SK-N-SH (cell line): ENCODE measurements at regions not wholly inside any gene's neighbourhood (a gene's known extent, or its start where the extent isn't known, plus 50 kb on each side); places are given as distances from the start of the nearest gene placed in this dataset.

Experiments
- CTCF ChIA-PET: fragments of 300-600, 350-600 bp; formaldehyde crosslinking; extraction: SDS; loops from one replicate; lab custom pipeline; 2021; lab: Yijun Ruan, JAX
- POLR2A ChIA-PET: fragments of 350-600 bp; sonication (Branson Sonifier 250); formaldehyde crosslinking; extraction: SDS; loops from one replicate; lab custom pipeline; 2020; ENCODE audit warnings: antibody characterized with exemption, inconsistent platforms; lab: Yijun Ruan, JAX
- DNase-seq: peaks from one replicate; pipeline ENCODE4 v3.0.0; 2012
- H2AFZ ChIP-seq: fragments of 200-600 bp; sonication (generic); 2 replicates; pipeline ENCODE4 v1.8.1; 2016; ENCODE audit warnings: antibody characterized with exemption, mild to moderate bottlenecking, low read depth
- H3F3A ChIP-seq: fragments of 200-600 bp; sonication (generic); replicated peaks from 2 replicates; pipeline ENCODE3; 2016; ENCODE audit warnings: antibody characterized with exemption, mild to moderate bottlenecking; ENCODE audit not compliant: insufficient read depth
- H3K27ac ChIP-seq, 2 experiments: fragments of 200-500 bp in 1 of 2; fragments of 200-600 bp in 1 of 2; sonication (Bioruptor generic) in 1 of 2; sonication (generic), shearing (Covaris generic) in 1 of 2; 2 replicates each; pipeline versions ENCODE4 v1.5.1 to v1.6.1; 2014 to 2016; ENCODE audit warnings: low read depth in 2 of 2, inconsistent platforms in 1 of 2, low read length in 1 of 2, mild to moderate bottlenecking in 1 of 2, mixed read lengths in 1 of 2
- H3K27me3 ChIP-seq: fragments of 200-600 bp; sonication (generic), shearing (Covaris generic); 2 replicates; pipeline ENCODE4 v1.6.1; 2016; ENCODE audit warnings: mixed run types; ENCODE audit not compliant: insufficient read depth
- H3K36me3 ChIP-seq, 2 experiments: fragments of 200-500 bp in 1 of 2; fragments of 200-600 bp in 1 of 2; sonication (Bioruptor generic) in 1 of 2; sonication (generic) in 1 of 2; replicated peaks in 1 of 2; 2 replicates each; pipeline versions ENCODE3 to v1.5.1; 2014 to 2016; ENCODE audit warnings: low read length in 1 of 2, mild to moderate bottlenecking in 1 of 2; ENCODE audit not compliant: insufficient read depth in 2 of 2, control insufficient read depth in 1 of 2
- H3K4me1 ChIP-seq, 2 experiments: fragments of 200-500 bp in 1 of 2; fragments of 200-600 bp in 1 of 2; sonication (Bioruptor generic) in 1 of 2; sonication (generic), shearing (Covaris generic) in 1 of 2; 2 replicates each; pipeline versions ENCODE4 v1.5.1 to v1.6.1; 2014 to 2016; ENCODE audit warnings: low read depth in 1 of 2, low read length in 1 of 2, mixed run types in 1 of 2; ENCODE audit not compliant: insufficient read depth in 2 of 2, control insufficient read depth in 1 of 2
- H3K4me2 ChIP-seq: fragments of 200-600 bp; sonication (generic), shearing (Covaris generic); 2 replicates; pipeline ENCODE4 v1.6.1; 2017; ENCODE audit warnings: mixed run types
- H3K4me3 ChIP-seq, 2 experiments: fragments of 200-500 bp in 1 of 2; fragments of 200-600 bp in 1 of 2; sonication (Bioruptor generic) in 1 of 2; sonication (generic), shearing (Covaris generic) in 1 of 2; 2 replicates each; pipeline versions ENCODE4 v1.5.1 to v1.8.1; 2014 to 2016; ENCODE audit warnings: low read depth in 2 of 2, inconsistent platforms in 1 of 2, low read length in 1 of 2, mild to moderate bottlenecking in 1 of 2, mixed read lengths in 1 of 2, moderate library complexity in 1 of 2
- H3K79me2 ChIP-seq: fragments of 200-600 bp; sonication (generic); 2 replicates; pipeline ENCODE4 v1.8.1; 2017; ENCODE audit warnings: mild to moderate bottlenecking; ENCODE audit not compliant: insufficient read depth
- H3K9ac ChIP-seq: fragments of 200-600 bp; sonication (generic); 2 replicates; pipeline ENCODE4 v1.6.1; 2017; ENCODE audit warnings: mixed run types
- H3K9me2 ChIP-seq: fragments of 200-600 bp; sonication (generic); 2 replicates; pipeline ENCODE4 v1.6.1; 2017; ENCODE audit warnings: mixed run types
- H3K9me3 ChIP-seq: fragments of 200-600 bp; sonication (generic); 2 replicates; pipeline ENCODE4 v1.6.1; 2017; ENCODE audit warnings: mixed run types, mild to moderate bottlenecking, moderate library complexity
- H4K20me1 ChIP-seq: fragments of 200-600 bp; sonication (generic); 2 replicates; pipeline ENCODE4 v1.6.1; 2017; ENCODE audit warnings: mild to moderate bottlenecking, mixed run types; ENCODE audit not compliant: insufficient read depth
- ELF1 ChIP-seq: IDR thresholded peaks from 2 replicates; pipeline ENCODE4 v1.4.0; 2012
- EP300 ChIP-seq, 2 experiments: IDR thresholded peaks; 2 replicates each; pipeline versions ENCODE4 v1.4.0 to v1.6.1; 2012; ENCODE audit warnings: borderline replicate concordance in 1 of 2, low read depth in 1 of 2, low read length in 1 of 2
- EZH2phosphoT487 ChIP-seq: fragments of 200-600 bp; sonication (generic); IDR thresholded peaks from 2 replicates; pipeline ENCODE4 v1.6.1; 2017; ENCODE audit warnings: low read depth, mixed run types, mild to moderate bottlenecking, antibody characterized with exemption, moderate library complexity, borderline replicate concordance
- FOSL2 ChIP-seq: IDR thresholded peaks from 2 replicates; pipeline ENCODE4 v1.4.0; 2012; ENCODE audit warnings: low read depth, mild to moderate bottlenecking, moderate library complexity, borderline replicate concordance
- FOXJ3 ChIP-seq: sonication (generic); formaldehyde crosslinking; IDR thresholded peaks from 2 replicates; pipeline ENCODE4 v1.5.1; 2020; ENCODE audit warnings: mild to moderate bottlenecking, missing genetic modification reagents
- FOXM1 ChIP-seq: IDR thresholded peaks from 2 replicates; pipeline ENCODE4 v1.4.0; 2012; ENCODE audit warnings: low read depth, mild to moderate bottlenecking
- JUND ChIP-seq: IDR thresholded peaks from 2 replicates; pipeline ENCODE4 v1.4.0; 2012
- NFIC ChIP-seq: IDR thresholded peaks from 2 replicates; pipeline ENCODE4 v1.4.0; 2012; ENCODE audit warnings: borderline replicate concordance
- RXRA ChIP-seq: IDR thresholded peaks from 2 replicates; pipeline ENCODE4 v1.4.0; 2012; ENCODE audit warnings: low read depth, mild to moderate bottlenecking, borderline replicate concordance
- SIN3A ChIP-seq: IDR thresholded peaks from 2 replicates; pipeline ENCODE4 v1.6.1; 2012; ENCODE audit warnings: low read depth, mild to moderate bottlenecking, low read length, moderate library complexity, borderline replicate concordance
- TCF12 ChIP-seq: IDR thresholded peaks from 2 replicates; pipeline ENCODE4 v1.4.0; 2012
- TEAD4 ChIP-seq: IDR thresholded peaks from 2 replicates; pipeline ENCODE4 v1.4.0; 2012; ENCODE audit warnings: mild to moderate bottlenecking, borderline replicate concordance; ENCODE audit not compliant: insufficient read depth
- YY1 ChIP-seq: IDR thresholded peaks from 2 replicates; pipeline ENCODE4 v1.4.0; 2012; ENCODE audit warnings: low read depth, mild to moderate bottlenecking
- WGBS: methylation state at CpG from one replicate; pipeline ENCODE4 v1.1.6; 2017; ENCODE audit warnings: low lambda C conversion rate; 5-methylcytosine and 5-hydroxymethylcytosine counted together
- TF ChIP-seq, protein P1 (sequence below): IDR thresholded peaks from 2 replicates; pipeline ENCODE4 v1.4.0; 2012; ENCODE audit warnings: low read depth
- TF ChIP-seq, protein P2 (sequence below): IDR thresholded peaks from 2 replicates; pipeline ENCODE4 v1.4.0; 2012; ENCODE audit warnings: low read depth, borderline replicate concordance
- TF ChIP-seq, protein P3 (sequence below): IDR thresholded peaks from 2 replicates; pipeline ENCODE4; 2012
- TF ChIP-seq, protein P4 (sequence below): IDR thresholded peaks from 2 replicates; pipeline ENCODE4 v1.4.0; 2012; ENCODE audit warnings: low read depth, borderline replicate concordance

DNA sequence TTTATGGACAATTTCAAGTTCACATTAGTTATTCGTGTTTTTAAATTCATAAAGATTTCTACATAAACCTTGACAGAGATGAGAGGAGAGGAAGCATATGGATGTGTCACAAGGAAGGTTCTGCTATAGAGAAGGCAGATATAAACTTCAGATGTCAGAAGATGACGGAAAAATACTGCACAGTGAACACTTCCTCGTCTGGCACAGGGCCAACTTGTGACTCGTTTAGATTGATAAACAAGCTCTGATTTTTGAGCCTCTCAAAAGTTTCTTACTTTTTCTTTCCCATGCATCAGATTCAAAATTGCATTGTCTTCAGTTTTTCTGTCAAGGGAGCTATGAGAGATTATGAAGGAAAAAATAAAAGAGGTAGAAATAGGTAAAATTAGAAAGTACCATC is 156.4 kb upstream of the MINDY3 start:
- H3K79me2 ChIP-seq = no peaks in the 10 kb centered on the region
- H3K4me3 ChIP-seq = no peak overlapping the region
- no peaks in the 10 kb centered on the region; the same call in 1 of the 2 replicates for H3K9me3 ChIP-seq
- no peak overlapping the region for H3K27ac ChIP-seq
- no peak overlapping the region for H3K9ac ChIP-seq
- no peaks in the 10 kb centered on the region for H3K36me3 ChIP-seq
- H3K4me2 ChIP-seq = no peak overlapping the region
- TF ChIP-seq NFIC = no peak
- no peak for TF ChIP-seq SIN3A
- TF ChIP-seq, protein P1, sequence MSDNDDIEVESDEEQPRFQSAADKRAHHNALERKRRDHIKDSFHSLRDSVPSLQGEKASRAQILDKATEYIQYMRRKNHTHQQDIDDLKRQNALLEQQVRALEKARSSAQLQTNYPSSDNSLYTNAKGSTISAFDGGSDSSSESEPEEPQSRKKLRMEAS = no peak
- no peak for TF ChIP-seq TEAD4
- TF ChIP-seq, protein P2, sequence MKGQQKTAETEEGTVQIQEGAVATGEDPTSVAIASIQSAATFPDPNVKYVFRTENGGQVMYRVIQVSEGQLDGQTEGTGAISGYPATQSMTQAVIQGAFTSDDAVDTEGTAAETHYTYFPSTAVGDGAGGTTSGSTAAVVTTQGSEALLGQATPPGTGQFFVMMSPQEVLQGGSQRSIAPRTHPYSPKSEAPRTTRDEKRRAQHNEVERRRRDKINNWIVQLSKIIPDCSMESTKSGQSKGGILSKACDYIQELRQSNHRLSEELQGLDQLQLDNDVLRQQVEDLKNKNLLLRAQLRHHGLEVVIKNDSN = no peak
- TF ChIP-seq FOXJ3 (CRISPR knock-in tag) = no peak
- TF ChIP-seq TCF12 = no peak
- no peak for TF ChIP-seq YY1
- no peak for TF ChIP-seq FOSL2
- no peak for TF ChIP-seq FOXM1
- no peak for TF ChIP-seq EP300 (IDR thresholded peaks at IDR 0.05; ENCODE audit: borderline replicate concordance in 1 of 2, low read depth in 1 of 2, low read length in 1 of 2)
- TF ChIP-seq JUND = no peak
- TF ChIP-seq EZH2phosphoT487 = no peak
- TF ChIP-seq, protein P3, sequence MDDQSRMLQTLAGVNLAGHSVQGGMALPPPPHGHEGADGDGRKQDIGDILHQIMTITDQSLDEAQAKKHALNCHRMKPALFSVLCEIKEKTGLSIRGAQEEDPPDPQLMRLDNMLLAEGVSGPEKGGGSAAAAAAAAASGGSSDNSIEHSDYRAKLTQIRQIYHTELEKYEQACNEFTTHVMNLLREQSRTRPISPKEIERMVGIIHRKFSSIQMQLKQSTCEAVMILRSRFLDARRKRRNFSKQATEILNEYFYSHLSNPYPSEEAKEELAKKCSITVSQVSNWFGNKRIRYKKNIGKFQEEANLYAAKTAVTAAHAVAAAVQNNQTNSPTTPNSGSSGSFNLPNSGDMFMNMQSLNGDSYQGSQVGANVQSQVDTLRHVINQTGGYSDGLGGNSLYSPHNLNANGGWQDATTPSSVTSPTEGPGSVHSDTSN = no peak
- TF ChIP-seq ELF1 = no peak
- no peak for TF ChIP-seq RXRA
- TF ChIP-seq, protein P4, sequence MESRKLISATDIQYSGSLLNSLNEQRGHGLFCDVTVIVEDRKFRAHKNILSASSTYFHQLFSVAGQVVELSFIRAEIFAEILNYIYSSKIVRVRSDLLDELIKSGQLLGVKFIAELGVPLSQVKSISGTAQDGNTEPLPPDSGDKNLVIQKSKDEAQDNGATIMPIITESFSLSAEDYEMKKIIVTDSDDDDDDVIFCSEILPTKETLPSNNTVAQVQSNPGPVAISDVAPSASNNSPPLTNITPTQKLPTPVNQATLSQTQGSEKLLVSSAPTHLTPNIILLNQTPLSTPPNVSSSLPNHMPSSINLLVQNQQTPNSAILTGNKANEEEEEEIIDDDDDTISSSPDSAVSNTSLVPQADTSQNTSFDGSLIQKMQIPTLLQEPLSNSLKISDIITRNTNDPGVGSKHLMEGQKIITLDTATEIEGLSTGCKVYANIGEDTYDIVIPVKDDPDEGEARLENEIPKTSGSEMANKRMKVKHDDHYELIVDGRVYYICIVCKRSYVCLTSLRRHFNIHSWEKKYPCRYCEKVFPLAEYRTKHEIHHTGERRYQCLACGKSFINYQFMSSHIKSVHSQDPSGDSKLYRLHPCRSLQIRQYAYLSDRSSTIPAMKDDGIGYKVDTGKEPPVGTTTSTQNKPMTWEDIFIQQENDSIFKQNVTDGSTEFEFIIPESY = no peak
- TF ChIP-seq, all 33 proteins: peak for 0
- ChIA-PET POLR2A (no interaction called here), CTCF (no interaction called here)
- no peaks in the 10 kb centered on the region for H3K9me2 ChIP-seq
- H3K4me1 ChIP-seq = no peaks in the 10 kb centered on the region
- no peak overlapping the region for H2AFZ ChIP-seq
- H3K27me3 ChIP-seq = no peaks in the 10 kb centered on the region
- no peak for DNase-seq
- H3F3A ChIP-seq = no peaks in the 10 kb centered on the region
- WGBS = 4% methylated on average over 4 of the region's 4 CpGs
- H4K20me1 ChIP-seq = no peaks in the 10 kb centered on the region
